AG09319 (cell line): ENCODE measurements at regions not wholly inside any gene's neighbourhood (a gene's known extent, or its start where the extent isn't known, plus 50 kb on each side); places are given as distances from the start of the nearest gene placed in this dataset.
"Not testable (repeated sequence)": the region's sequence is repeated elsewhere in the genome, so short reads cannot be mapped to it uniquely, and the experiment has no call there.

Source experiments
- DNase-seq: peaks from one replicate; pipeline ENCODE4 v3.0.0-alpha.2; 2010; ENCODE audit warnings: low read depth; ENCODE audit errors: extremely low read depth
- TF ChIP-seq, protein P1 (sequence below): IDR thresholded peaks from 2 replicates; pipeline ENCODE4 v1.5.1; 2011; ENCODE audit warnings: low read depth, mild to moderate bottlenecking, inconsistent platforms, low read length, moderate library complexity

- DNase-seq, result no peak
- TF ChIP-seq, protein P1, sequence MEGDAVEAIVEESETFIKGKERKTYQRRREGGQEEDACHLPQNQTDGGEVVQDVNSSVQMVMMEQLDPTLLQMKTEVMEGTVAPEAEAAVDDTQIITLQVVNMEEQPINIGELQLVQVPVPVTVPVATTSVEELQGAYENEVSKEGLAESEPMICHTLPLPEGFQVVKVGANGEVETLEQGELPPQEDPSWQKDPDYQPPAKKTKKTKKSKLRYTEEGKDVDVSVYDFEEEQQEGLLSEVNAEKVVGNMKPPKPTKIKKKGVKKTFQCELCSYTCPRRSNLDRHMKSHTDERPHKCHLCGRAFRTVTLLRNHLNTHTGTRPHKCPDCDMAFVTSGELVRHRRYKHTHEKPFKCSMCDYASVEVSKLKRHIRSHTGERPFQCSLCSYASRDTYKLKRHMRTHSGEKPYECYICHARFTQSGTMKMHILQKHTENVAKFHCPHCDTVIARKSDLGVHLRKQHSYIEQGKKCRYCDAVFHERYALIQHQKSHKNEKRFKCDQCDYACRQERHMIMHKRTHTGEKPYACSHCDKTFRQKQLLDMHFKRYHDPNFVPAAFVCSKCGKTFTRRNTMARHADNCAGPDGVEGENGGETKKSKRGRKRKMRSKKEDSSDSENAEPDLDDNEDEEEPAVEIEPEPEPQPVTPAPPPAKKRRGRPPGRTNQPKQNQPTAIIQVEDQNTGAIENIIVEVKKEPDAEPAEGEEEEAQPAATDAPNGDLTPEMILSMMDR, result no peak
Measured at GRCh38 chr2:111670776-111671175, 213.2 kb downstream of the ANAPC1 start.

- TF ChIP-seq, protein P1, result no peak
Measured at GRCh38 chr2:111671426-111672150, 212.4 kb downstream of the ANAPC1 start.

GRCh38 chr2:111672641-111673040 lies 211.4 kb downstream of the ANAPC1 start:
- DNase-seq, result not testable (repeated sequence)

More at GRCh38 chr2:111671426-111672150, 212.4 kb downstream of the ANAPC1 start:
- DNase-seq, result no peak

GRCh38 chr2:111673526-111673925 lies 210.5 kb downstream of the ANAPC1 start:
- no peak for DNase-seq
- TF ChIP-seq, protein P1, result no peak

DNA sequence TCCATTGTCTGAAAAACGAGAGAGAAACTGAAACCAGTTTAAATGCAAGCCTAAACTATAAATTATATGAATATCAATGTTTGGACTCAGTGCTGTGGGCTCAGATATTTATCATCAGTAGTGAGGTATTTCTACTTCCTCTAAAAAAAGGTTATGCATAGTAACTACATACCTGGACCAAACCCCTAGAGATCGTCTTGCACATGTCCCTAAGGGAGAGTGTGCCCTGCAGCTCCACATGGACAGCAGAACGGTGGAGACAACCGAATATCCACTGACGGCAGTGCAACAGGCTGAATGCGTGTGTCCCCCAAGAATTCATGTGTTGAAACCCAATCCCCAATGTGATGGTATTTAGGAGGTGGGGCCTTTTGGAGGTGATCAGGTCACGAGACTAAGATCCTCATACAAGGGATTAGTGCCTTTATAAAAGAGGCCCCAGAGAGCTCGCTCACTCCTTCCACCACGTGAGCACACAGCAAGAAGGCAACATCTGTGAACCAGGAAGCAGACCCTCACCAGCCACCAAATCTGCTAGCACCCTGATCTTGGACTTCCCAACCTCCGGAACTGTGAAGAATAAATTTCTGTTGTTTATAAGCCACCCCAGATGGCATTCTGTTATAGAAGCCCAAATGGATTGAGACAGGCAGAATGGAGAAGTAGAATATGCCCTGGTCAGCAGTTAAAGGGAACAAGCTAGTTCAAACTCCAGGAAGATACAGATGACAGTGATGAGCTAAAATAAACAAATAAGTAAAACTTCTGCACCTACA lies 208.4 kb downstream of the ANAPC1 start:
- DNase-seq, result no peak
- TF ChIP-seq, protein P1, result no peak

- TF ChIP-seq, protein P1, result no peak
- DNase-seq, result no peak
Measured at GRCh38 chr2:111676291-111676822, 207.6 kb downstream of the ANAPC1 start.

- DNase-seq, result no peak
- TF ChIP-seq, protein P1, result no peak
Measured at GRCh38 chr2:111678161-111678560, 205.8 kb downstream of the ANAPC1 start.
